ENCODE measurements at regions not wholly inside any gene's neighbourhood (a gene's known extent, or its start where the extent isn't known, plus 50 kb on each side); places are given as distances from the start of the nearest gene placed in this dataset.

DNA sequence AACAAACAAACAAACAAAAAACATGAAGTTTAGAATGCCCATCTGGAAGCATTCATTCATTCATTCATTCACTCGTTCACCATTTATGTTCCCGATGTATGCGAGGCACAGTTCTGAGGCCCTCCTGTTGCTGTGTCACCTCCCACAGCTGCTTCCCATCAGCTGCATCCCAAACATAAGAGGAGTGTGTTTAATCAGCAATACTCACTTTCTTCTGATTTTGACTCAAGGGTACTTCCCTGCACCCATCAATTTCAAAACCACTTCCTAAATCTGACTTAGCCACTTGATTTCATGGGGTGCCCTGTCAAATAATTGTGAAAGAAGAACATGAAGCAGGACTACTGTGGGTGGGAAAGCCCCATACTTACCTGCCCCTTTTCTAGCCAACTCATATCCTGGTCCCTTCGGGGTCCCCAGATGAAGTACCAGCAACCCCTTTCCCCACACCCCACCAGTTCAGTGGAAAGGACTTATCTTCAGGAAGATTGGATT lies 128.0 kb upstream of the IL12B start:
- H3K27ac ChIP-seq, result no peak overlapping the region
- intact Hi-C loops (cut with DNase I), result no loop called here
- WGBS, 2 donors, result 86 to 90% methylated on average over 4 of the region's 4 CpGs
- H3K9me3 ChIP-seq, result no peaks in the 10 kb centered on the region
- no peak overlapping the region for H3K4me3 ChIP-seq
- DNase-seq, result no peak
- no peak for ATAC-seq
- H3K4me1 ChIP-seq, result peaks cover 0 to 15% (median 0%) of the 10 kb centered on the region in 9 donors
- H3K27me3 ChIP-seq, result peaks cover 0 to 6% (median 0%) of the 10 kb centered on the region in 7 donors
- H3K36me3 ChIP-seq, result no peaks in the 10 kb centered on the region
- TF ChIP-seq, protein P1, sequence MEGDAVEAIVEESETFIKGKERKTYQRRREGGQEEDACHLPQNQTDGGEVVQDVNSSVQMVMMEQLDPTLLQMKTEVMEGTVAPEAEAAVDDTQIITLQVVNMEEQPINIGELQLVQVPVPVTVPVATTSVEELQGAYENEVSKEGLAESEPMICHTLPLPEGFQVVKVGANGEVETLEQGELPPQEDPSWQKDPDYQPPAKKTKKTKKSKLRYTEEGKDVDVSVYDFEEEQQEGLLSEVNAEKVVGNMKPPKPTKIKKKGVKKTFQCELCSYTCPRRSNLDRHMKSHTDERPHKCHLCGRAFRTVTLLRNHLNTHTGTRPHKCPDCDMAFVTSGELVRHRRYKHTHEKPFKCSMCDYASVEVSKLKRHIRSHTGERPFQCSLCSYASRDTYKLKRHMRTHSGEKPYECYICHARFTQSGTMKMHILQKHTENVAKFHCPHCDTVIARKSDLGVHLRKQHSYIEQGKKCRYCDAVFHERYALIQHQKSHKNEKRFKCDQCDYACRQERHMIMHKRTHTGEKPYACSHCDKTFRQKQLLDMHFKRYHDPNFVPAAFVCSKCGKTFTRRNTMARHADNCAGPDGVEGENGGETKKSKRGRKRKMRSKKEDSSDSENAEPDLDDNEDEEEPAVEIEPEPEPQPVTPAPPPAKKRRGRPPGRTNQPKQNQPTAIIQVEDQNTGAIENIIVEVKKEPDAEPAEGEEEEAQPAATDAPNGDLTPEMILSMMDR (IDR thresholded peaks at IDR 0.05), result no peak

DNA sequence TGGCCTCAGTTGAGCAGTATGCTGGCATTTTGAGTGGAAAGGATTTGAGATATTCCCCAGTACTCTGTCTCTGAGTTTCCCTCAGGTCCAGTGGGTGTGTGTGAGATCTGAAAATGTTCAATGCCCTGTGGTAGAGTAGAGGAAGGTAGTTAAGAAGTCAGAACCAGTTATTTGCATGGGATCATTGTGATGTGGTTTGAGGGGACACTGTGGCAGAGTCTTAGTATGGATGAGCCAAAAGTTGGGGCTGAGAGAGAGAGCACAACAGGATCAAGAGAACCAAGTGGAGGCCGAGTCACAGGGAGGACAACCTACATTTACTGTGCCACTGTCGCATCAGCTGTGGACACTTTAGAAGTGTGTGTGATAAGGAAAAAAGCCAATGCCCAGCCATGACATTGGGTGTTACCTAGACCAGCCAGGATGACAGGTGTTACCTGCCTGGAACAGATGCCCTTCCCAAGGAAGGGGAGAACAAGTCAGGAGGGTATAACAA lies 128.9 kb upstream of the IL12B start:
- TF ChIP-seq, protein P1 (IDR thresholded peaks at IDR 0.05), result no peak
- Histone ChIP-seq H3K9me3 (no peaks in the 10 kb centered on the region), H3K36me3 (no peaks in the 10 kb centered on the region), H3K27me3 (peaks cover 0 to 6% (median 0%) of the 10 kb centered on the region in 7 donors), H3K4me1 (peaks cover 0 to 15% (median 0%) of the 10 kb centered on the region in 9 donors), H3K4me3 (no peak overlapping the region), H3K27ac (no peak overlapping the region)
- intact Hi-C loops (cut with DNase I), result no loop called here
- 89 to 100% methylated on average over 2 of the region's 2 CpGs for WGBS, 2 donors
- DNase-seq (no peak), ATAC-seq (no peak)

DNA sequence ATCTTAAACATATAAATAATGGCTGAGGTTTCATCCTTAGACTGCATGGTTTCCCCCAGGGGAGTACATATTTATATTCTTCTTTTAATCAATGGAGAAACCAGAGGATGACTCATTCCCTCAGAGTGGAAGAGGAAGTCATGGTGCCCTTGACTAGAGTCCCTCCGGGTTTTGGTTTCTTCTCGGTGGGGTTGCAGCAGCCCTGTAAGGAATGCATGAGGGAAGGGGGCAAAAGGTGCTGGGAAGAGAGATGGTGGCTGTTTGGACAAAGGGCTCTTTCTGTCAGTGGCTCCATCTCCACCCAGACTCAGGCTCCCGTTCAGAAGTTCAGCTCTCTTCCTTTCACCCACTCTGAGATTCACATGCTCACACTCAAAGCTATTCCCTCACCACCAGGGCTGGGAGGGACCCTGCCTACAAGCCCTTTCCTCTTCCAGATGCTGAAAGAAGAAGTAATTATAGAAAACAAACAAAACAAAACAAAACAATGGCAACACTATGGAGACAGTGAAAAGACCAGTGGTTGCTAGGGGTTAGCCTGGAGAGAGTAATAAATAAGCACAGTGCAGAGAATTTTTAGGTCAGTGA lies 129.8 kb upstream of the IL12B start:
- intact Hi-C loops (cut with DNase I), result no loop called here
- Histone ChIP-seq H3K36me3 (no peaks in the 10 kb centered on the region), H3K4me1 (peaks cover 0 to 15% (median 0%) of the 10 kb centered on the region in 9 donors), H3K4me3 (no peak overlapping the region), H3K27me3 (peaks cover 0 to under 1% (median 0%) of the 10 kb centered on the region in 7 donors), H3K9me3 (no peaks in the 10 kb centered on the region), H3K27ac (no peak overlapping the region)
- ATAC-seq (peak in 1 of 8 donors; percentile 47), DNase-seq (no peak)
- TF ChIP-seq, protein P1 (IDR thresholded peaks at IDR 0.05), result no peak
- WGBS, 2 donors, result 55 to 71% methylated on average over 3 of the region's 3 CpGs

DNA sequence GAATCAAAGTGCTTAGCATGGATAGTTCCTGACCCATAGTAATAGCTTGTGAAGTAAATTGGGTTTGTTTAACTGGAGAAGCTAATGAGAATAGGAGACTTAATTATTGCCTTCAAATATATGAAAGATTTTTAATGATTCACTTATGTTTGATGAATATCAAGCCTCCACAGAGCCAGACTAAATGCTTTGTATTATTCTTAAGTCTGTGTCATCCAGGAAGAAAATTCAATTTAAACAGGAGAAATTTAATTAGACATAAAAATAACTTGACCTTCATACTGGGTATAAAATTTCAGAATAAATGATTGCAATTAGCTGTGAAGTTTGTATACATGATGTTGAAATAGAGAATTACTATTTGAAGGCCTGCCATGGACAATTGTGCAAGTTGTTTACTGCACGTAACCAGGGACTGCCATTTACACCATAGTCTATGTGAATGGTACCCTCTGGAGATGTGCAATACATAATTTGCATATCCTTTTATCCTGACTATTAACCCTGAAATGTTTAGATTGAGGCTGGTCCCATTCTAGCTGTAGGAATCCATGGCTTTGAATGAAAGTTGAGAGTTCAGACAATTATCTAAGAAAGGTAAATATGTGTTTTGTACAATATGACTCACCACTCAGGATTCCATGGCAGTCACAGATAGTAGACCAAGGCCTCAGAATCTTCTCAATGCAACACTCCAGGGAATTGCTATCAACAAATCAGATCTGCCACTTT lies 133.5 kb upstream of the IL12B start:
- H3K27ac ChIP-seq, result no peak overlapping the region
- ATAC-seq (no peak), DNase-seq (no peak)
- peaks cover 0 to 11% (median 0%) of the 10 kb centered on the region in 9 donors for H3K4me1 ChIP-seq
- intact Hi-C loops (cut with DNase I), result no loop called here
- TF ChIP-seq, protein P1 (IDR thresholded peaks at IDR 0.05), result no peak
- no peak overlapping the region for H3K4me3 ChIP-seq
- 79 to 87% methylated on average over 1 of the region's 1 CpG for WGBS, 2 donors
- H3K36me3 ChIP-seq, result no peaks in the 10 kb centered on the region
- peaks cover 0 to 4% (median 0%) of the 10 kb centered on the region in 7 donors for H3K27me3 ChIP-seq
- no peaks in the 10 kb centered on the region for H3K9me3 ChIP-seq

Measured in heart right ventricle (tissue), 16 donors.